Psoas muscle (tissue), 7 donors: ENCODE measurements at regions not wholly inside any gene's neighbourhood (a gene's known extent, or its start where the extent isn't known, plus 50 kb on each side); places are given as distances from the start of the nearest gene placed in this dataset.

Source experiments
- ATAC-seq, 4 donors: fragments of 200-7000 bp; cut with Tn5 transposase; one replicate each; pipeline ENCODE4 v1.9.1; 2020; ENCODE audit warnings: moderate library complexity in 3 of 4, mild to moderate bottlenecking in 2 of 4
- DNase-seq, 2 donors: peaks; one replicate each; pipeline ENCODE4 v3.0.0-alpha.2; 2020
- H3K27ac ChIP-seq: fragments of 200-600 bp; one replicate; pipeline ENCODE4 v1.8.0; 2022
- H3K27me3 ChIP-seq, 3 donors: fragments of 200-600 bp in 1 of 3; one replicate each; pipeline versions ENCODE4 v1.6.1 to v1.8.0; 2013 to 2022; ENCODE audit warnings: low read length in 2 of 3, mild to moderate bottlenecking in 2 of 3, moderate library complexity in 1 of 3; ENCODE audit not compliant: insufficient read depth in 3 of 3
- H3K36me3 ChIP-seq, 2 donors: fragments of 200-600 bp in 1 of 2; one replicate each; pipeline versions ENCODE4 v1.6.1 to v1.8.0; 2013 to 2022; ENCODE audit warnings: low read depth in 1 of 2, mild to moderate bottlenecking in 1 of 2, moderate library complexity in 1 of 2; ENCODE audit not compliant: insufficient read depth in 1 of 2
- H3K4me1 ChIP-seq: fragments of 200-600 bp; one replicate; pipeline ENCODE4 v1.8.0; 2022
- H3K4me3 ChIP-seq: fragments of 200-600 bp; one replicate; pipeline ENCODE4 v1.8.0; 2022; ENCODE audit warnings: mild to moderate bottlenecking
- H3K9me3 ChIP-seq: fragments of 200-600 bp; one replicate; pipeline ENCODE4 v1.8.0; 2022
- WGBS, 3 donors: extraction: QIAGEN DNeasy Blood & Tissue Kit; methylation state at CpG; one replicate each; pipeline versions ENCODE4 v1.1.6 to v1.1.7; 2013; 5-methylcytosine and 5-hydroxymethylcytosine counted together
- intact Hi-C, 2 donors: fragments of 100-400 bp; cut with DNase I; formaldehyde crosslinking; loops; one replicate each; pipeline versions ENCODE4 v1.11.0 to v1.14.2; 2022
- TF ChIP-seq, protein P1 (sequence below): fragments of 200-600 bp; IDR thresholded peaks from one replicate; pipeline ENCODE4 v1.8.0; 2022; ENCODE audit warnings: antibody characterized with exemption
- donor health status: healthy with polysubstance abuse.
- donor health status: DM: no; HTN: no; CAD: no; lungs with moderate emphysema.
- donor health status: Bipolar disorder and iron deficiency.
- donor health status: healthy.
- donor health status: DM: yes; HTN: yes; CAD: no.
- donor health status: DM: no; HTN: no; CAD: no.
- donor health status: DM: yes; HTN: yes; CAD: no.

DNA sequence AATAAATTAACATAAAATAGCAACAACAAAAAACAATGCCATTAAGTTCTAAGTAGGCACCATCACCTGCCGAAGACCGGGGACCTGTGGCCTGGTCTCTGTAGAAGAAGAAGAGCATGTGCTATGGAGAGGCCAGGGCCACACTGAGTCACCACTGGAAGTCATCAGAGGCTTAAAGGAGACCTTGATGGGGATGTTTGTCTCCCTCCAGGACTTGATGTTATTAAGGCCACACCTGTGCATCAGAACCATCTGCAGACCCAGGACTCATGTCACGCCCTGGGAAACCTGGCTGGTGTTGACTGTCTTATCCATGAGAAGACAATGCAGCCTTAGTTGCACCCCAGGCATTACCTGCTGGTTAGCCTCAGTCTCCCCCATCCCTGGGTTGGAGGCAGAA lies 292.3 kb downstream of the AACS start:
- TF ChIP-seq, protein P1, sequence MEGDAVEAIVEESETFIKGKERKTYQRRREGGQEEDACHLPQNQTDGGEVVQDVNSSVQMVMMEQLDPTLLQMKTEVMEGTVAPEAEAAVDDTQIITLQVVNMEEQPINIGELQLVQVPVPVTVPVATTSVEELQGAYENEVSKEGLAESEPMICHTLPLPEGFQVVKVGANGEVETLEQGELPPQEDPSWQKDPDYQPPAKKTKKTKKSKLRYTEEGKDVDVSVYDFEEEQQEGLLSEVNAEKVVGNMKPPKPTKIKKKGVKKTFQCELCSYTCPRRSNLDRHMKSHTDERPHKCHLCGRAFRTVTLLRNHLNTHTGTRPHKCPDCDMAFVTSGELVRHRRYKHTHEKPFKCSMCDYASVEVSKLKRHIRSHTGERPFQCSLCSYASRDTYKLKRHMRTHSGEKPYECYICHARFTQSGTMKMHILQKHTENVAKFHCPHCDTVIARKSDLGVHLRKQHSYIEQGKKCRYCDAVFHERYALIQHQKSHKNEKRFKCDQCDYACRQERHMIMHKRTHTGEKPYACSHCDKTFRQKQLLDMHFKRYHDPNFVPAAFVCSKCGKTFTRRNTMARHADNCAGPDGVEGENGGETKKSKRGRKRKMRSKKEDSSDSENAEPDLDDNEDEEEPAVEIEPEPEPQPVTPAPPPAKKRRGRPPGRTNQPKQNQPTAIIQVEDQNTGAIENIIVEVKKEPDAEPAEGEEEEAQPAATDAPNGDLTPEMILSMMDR = no peak
- ATAC-seq (no peak), DNase-seq (no peak)
- H3K4me1 ChIP-seq = no peaks in the 10 kb centered on the region
- 92 to 95% (median 94%) methylated on average over 3 of the region's 3 CpGs for WGBS, 3 donors
- no peaks in the 10 kb centered on the region for H3K9me3 ChIP-seq
- intact Hi-C loops = no loop called here
- no peak overlapping the region for H3K27ac ChIP-seq
- H3K27me3 ChIP-seq = peaks cover 0 to 2% (median 0%) of the 10 kb centered on the region in 3 donors
- H3K36me3 ChIP-seq = no peaks in the 10 kb centered on the region
- no peak overlapping the region for H3K4me3 ChIP-seq

DNA sequence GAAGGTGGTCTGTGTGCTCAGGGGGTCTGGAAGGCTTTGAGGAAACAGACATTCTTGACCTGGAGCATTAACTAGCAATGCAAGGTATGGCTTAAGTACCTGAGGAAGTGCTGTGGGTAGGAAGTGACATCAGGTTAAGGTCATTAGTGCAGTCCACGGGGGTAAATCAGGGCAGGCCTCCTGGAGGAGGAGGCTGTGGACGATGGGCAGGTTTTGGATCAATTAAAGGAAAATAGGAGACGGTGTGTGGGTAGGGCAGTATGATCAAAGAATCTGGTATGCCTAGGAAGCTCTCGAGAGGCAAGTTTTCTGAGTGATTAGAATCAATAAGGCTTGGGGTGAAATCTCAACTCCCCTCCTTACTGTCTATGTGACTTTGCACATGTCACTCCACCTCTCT lies 295.3 kb downstream of the AACS start:
- no peak for DNase-seq
- Histone ChIP-seq H3K27ac (no peak overlapping the region), H3K36me3 (no peaks in the 10 kb centered on the region), H3K27me3 (peaks cover 0 to 2% (median 0%) of the 10 kb centered on the region in 3 donors), H3K4me3 (no peak overlapping the region), H3K9me3 (no peaks in the 10 kb centered on the region), H3K4me1 (no peaks in the 10 kb centered on the region)
- WGBS, 3 donors = 70 to 80% (median 79%) methylated on average over 4 of the region's 4 CpGs
- intact Hi-C loops = no loop called here
- TF ChIP-seq, protein P1 = no peak
- ATAC-seq = no peak

DNA sequence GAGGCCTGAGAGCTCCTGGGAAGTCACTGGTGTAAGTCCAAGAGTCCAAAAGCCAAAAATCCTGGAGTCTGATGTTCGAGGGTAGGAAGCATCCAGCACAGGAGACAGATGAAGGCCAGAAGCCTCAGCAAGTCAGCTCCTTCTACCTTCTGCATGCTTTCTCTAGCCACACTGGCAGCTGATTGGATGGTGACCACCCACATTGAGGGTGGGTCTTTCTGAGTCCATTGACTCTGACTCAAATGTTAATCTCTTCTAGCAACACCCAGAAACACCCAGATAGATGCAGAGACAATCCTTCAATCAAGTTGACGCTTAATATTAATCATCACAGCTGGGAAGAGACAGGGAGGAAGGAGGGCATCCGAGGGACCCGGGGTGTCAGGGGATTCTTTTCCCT lies 305.8 kb downstream of the AACS start:
- Histone ChIP-seq H3K36me3 (no peaks in the 10 kb centered on the region), H3K4me3 (no peak overlapping the region), H3K4me1 (no peaks in the 10 kb centered on the region), H3K27ac (no peak overlapping the region), H3K9me3 (no peaks in the 10 kb centered on the region), H3K27me3 (no peaks in the 10 kb centered on the region)
- intact Hi-C loops = no loop called here
- 61 to 65% (median 65%) methylated on average over 4 of the region's 4 CpGs for WGBS, 3 donors
- TF ChIP-seq, protein P1 = no peak
- DNase-seq (no peak), ATAC-seq (no peak)

DNA sequence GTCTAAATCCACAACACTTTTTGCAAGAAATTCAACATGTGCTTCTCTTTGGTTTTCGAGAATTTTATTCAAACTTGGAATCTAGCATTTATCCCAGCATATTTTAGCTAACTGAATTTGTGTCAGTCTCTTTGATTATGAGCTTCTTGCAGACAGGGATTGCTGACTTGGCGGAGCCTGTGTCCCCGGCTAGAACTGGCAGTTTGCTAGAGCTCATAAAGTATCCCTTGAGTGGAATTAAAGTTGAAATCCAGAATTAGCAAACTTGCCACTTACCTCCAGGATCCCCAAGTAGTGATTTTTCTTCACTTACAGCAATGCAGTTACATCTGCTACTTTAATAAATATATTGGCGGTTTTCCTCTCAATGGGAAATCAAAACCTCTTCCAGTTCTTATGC lies 306.9 kb downstream of the AACS start:
- ATAC-seq = no peak
- WGBS, 3 donors = 51 to 65% (median 60%) methylated on average over 4 of the region's 4 CpGs

DNA sequence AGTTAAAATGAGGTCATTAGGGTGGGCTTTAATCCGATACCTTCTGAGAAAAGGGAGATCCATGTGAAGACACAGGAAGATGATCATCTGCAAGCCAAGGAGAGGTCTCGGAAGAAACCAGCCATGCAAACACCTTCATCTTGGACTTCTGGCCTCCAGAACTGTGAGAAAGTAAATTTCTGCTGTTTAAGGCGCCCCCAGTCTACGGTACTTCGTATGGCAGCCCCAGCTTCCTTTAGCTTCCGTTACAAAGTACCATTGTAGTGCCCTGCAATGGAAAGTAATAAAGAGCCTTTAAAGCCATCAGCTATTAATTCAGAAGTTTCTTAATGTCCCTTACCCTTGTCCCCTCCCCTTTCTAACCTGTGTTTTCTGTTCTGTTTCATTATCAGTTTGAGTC lies 308.1 kb downstream of the AACS start:
- TF ChIP-seq, protein P1 = no peak
- intact Hi-C loops = no loop called here
- DNase-seq (no peak), ATAC-seq (no peak)
- H3K27me3 ChIP-seq = no peaks in the 10 kb centered on the region
- H3K9me3 ChIP-seq = no peaks in the 10 kb centered on the region
- H3K4me3 ChIP-seq = no peak overlapping the region
- no peaks in the 10 kb centered on the region for H3K4me1 ChIP-seq
- no peaks in the 10 kb centered on the region for H3K36me3 ChIP-seq
- 71 to 76% (median 74%) methylated on average over 6 of the region's 6 CpGs for WGBS, 3 donors
- H3K27ac ChIP-seq = no peak overlapping the region

More for the DNA sequence above, 306.9 kb downstream of the AACS start:
- H3K4me3 ChIP-seq = no peak overlapping the region
- no peak for DNase-seq
- H3K27me3 ChIP-seq = no peaks in the 10 kb centered on the region
- TF ChIP-seq, protein P1 = no peak
- no peaks in the 10 kb centered on the region for H3K36me3 ChIP-seq
- H3K9me3 ChIP-seq = no peaks in the 10 kb centered on the region
- intact Hi-C loops = no loop called here
- no peak overlapping the region for H3K27ac ChIP-seq
- H3K4me1 ChIP-seq = no peaks in the 10 kb centered on the region
